Glomerular endothelial cell (primary cell): ENCODE measurements at regions not wholly inside any gene's neighbourhood (a gene's known extent, or its start where the extent isn't known, plus 50 kb on each side); places are given as distances from the start of the nearest gene placed in this dataset.
"Not testable (repeated sequence)": the region's sequence is repeated elsewhere in the genome, so short reads cannot be mapped to it uniquely, and the experiment has no call there.

ENCODE experiments used
- DNase-seq: peaks from one replicate; pipeline ENCODE4 v3.0.0-alpha.2; 2011; ENCODE audit warnings: low read depth, low spot score; ENCODE audit errors: extremely low read depth

DNA sequence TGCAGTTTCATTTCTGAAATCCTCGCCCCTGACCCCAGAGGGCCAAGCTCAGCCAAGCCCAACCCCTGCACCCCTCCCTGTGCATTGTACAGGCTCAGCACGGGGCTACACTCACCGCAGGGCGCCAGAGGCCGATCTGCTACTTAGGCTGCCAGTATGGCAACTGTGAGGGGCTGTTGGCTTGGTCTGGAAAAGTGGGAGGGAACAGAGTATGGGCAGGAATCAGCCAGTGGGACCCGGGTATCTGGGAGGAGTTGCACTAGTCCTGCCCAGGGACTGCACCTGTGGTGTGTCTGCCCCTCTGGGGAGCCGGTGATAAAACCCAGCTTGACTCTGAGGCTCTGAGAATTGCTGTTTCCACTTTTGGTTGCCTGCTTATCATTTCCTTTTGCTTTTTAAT is 167.4 kb upstream of the KIF2A start:
- no peak for DNase-seq

DNA sequence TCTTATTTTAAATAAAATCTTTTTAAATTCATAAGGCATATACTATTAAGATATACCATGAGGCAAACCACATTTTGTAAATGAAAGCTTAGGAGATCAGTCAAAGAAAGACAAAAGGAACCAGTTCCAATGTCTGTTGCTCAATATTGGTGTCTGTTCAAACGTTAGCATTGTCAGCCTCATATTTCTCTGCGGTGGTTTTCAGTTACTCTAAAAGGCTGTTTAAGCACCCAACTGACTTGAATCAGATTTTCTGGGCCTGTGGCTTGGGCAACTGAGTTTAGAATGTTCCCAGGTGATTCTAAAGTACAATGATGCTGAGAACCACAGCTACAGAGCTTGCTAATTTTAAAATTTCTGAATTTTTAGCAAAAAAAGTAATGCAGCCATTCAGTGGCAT is 166.3 kb upstream of the KIF2A start:
- no peak for DNase-seq

DNA sequence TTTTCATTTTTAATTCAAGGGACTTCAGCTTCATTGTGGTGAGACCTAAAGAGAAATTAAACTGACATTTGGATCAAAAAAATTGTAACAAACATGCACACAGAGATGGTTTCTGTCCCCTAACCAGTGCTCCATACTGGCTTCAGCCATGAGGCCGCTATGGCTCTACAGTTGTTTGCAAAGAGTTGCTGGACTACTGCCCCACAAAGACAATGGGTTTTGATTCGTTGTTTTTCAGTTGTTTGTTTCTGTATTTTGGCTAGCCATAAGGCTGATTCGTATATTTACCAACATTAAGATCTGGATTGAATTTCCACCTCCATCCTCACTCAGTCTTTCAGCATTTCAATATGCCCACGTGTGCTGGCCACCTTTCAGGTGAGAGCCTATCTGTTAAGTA is 163.7 kb upstream of the KIF2A start:
- no peak for DNase-seq

DNA sequence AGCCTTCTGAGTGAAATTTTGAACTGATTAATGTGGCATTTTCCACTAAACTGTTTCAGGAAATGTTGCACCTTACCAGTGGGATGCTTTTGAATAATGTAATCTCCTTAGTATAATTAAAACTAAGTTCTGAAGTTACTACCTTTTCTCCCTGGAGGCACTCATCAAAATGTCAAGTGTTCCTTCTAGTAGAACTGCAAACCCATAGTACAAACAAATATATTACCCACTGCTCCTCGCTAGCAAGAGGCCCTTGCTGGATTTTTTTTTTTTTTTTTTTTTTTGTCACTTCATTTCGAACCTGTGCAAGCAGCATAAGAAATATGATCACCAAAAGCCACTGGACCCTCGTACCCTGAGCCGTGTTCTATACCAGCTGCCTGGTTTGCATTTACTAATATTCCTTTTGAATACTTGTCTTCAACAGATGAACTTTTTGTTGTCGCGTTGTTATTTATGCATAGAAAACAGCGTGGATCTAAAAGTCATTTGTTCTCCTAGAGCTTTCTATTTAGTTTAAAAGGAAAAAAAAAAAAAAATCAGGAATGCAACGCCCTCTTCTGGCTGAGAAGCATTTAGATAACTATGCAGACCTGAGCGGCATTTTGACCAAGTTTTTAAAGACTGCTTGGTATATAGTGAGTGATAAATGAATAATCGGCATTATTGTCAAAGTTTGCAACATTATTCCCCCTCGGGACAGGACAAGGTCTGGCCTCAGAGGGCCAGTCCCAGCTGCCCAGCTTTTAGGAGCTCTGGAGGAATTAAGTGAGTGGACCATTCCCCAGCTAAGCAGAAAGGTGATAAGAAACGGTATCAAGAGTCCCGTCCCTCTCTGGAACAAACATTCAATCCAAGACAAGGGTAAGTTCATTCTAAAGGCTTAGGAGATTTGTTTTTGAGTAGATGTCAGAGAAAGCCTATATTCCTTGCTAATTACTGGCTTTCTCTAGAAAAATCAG is 162.5 kb upstream of the KIF2A start:
- DNase-seq, result no peak

DNA sequence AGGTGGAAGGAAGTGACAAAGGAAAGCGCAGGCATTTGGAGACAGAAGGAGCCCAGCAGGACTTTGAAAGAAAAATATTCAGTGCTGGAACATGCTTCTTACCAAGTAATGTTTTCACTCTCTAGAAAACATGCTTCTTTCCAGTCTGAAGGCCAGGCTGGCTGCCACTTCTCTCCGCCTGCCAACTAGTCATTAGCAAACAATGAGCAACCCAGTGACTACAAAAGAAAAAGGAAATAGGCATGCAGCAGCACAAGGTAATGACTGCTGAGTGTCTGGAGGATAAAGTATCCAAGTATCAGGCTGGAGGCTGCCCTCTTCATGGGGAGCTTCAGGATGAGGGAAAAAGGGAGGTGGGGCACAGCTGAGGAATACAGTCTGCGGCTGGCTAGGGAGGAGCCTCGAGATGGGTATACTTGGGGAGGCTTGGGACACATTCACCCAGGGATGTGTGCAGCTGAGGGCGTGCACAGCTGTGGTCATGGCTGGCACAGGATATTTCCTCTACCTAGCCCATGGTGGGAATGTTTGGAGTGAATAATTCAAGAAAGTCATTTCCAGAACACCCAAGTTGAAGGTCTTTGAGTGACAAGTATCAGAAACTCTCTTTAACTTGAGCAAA is 161.5 kb upstream of the KIF2A start:
- no peak for DNase-seq

DNA sequence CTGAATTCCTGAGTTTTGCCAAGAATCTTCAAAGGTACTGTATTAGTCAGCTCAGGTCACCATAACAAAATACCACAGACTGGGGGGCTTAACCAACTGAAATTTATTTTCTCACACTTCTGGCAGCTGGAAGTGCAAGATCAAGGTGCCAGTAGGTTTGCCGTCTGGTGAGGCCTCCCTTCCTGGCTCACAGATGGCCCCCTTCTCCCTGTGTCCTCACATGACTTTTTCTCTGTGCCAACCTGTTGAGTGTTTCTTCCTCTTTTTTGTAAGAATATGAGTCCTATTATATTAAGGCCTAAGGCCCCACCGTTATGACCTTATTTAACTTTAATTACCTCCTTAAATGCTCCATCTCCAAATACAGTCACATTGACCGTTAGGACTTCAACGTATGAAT is 156.1 kb upstream of the KIF2A start:
- no peak for DNase-seq

DNA sequence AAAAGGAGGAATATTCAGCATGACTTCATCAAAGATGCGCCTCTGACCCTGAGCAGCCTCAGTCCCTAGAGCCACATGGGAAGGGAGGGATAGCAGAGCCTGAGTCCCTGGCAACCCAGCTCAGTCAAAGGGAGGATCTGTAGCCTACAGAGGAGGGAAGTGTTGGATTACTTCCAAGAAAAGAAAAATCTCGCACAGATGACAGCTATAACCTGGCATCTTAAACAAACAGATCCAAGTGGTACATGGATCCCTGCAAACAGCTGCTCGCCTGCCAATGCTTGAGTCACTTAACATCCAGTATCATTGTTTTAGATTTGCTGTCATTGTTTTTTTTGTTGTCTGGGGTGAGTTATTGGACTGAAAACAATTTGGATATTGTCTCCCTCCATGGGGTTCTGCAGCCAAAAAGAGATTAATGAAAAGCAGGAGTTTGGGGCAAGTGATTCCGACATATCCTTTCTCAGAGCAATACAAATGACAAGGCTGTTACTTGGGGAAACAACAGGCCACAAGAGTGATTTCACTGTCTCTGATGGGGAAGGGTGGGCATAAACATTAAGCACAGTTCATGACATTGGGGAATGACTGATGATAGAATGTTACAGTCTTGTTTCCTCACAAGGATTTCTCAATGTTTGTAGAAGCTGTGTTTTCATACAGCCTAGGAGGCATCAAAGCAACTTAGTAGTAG is 153.5 kb upstream of the KIF2A start:
- DNase-seq, result no peak

DNA sequence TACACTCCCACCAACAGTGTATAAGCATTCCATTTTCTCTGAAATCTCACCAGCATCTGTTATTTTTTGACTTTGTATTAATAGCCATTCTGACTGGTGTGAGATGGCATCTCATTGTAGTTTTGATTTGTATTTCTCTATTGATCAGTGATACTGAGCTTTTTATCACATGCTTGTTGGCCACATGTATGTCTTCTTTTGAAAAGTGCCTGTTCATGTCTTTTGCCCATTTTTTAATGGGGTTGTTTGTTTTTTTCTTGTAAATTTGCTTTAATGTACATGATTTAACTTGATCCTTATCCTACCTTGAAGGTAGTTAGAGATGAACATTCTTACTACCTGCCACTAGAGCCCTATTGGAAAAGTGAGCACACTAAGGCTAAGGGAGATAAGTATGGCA is 151.2 kb upstream of the KIF2A start:
- DNase-seq, result no peak

DNA sequence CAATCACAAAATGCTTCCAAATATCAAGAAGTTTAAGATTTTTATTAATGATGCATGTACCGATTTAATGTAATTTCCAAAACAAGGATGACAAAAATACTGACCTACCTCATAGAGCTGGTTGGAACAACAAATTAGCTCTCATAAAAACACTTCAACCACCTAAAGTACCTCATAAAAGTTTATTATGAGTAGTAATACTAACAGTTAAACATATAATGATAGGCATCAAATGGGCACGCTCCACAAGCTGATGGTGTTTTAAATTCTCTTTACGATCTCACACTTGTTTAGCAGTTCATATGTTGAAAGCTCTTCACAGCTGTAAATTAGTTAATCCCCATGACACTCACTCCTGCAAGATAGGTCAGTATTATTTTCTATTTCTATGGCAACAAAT is 150.0 kb upstream of the KIF2A start:
- no peak for DNase-seq

DNA sequence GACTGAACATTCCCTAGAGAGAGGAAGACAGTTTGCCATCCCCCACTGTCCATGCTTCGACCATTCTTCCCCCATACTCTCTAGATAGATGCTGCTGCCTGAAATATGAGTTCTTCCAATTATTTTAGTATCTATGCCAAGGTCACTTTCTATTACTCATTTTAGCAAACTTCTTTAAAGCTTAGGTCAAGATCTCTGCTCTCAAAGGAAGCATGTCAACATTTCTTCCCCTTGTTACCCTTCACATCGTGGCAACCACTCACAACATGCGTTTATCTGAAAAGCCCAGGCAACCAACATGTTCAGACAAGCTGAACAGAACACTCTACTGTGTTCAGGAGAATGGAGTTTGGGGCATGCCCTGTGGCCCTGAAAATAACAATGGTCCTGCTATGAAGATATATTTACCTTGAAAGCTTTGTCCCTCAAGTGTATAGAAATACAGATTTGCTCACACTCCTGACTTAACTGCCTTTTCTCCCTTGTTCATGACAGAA is 138.4 kb upstream of the KIF2A start:
- no peak for DNase-seq

DNA sequence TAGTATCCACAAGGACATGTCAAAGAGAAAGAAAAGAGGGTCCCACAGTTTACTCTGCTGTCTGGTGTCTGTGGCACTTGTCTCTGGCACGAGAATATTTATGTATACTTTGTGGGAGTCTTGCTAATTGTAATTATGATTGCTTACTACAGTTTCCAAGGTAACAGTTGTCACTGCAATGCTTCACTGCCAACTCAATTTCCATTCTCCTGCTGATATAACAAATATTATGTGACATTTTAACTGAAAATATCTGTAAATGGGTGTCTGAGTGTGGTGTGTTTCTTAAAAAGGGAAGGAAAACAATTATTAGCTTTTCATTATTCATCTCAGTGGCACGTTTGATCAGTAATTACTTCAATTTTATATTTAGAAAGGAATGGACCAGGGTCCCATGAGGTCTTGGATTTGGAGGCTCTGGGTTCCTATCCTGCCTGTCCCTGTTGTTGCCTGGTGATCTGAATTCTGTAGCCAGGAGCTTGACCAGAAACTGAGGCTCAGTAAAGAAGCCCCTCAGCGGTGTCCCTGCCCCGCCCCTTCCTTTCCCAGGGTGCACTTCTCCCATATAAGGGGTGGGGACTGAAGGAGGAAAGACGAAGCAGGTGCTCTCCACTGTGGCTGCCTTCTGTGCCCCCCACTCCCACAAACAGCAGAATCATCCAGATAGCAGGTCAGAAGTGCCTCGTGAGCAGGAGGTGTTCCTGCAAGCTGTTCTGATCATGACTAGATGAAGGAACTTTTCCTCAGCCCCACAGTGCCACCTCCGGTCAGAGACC is 137.3 kb upstream of the KIF2A start:
- no peak for DNase-seq

DNA sequence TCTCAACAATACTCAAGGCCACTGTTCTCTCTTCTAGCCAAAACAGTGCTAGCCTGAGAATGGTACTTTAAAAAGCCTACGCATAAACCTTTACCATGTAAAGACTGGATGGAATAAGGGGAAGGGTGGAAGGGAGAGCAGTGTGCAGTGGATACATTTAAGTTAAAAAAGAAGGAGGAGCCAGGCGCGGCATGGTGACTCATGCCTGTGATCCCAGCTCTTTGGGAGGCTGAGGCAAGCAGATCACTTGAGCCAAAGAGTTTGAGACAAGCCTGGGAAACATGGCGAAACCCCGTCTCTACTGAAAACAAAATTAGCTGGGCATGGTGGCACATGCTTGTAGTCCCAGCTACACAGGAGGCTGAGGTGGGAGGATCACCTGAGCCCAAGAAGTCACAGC is 127.7 kb upstream of the KIF2A start:
- DNase-seq, result no peak

DNA sequence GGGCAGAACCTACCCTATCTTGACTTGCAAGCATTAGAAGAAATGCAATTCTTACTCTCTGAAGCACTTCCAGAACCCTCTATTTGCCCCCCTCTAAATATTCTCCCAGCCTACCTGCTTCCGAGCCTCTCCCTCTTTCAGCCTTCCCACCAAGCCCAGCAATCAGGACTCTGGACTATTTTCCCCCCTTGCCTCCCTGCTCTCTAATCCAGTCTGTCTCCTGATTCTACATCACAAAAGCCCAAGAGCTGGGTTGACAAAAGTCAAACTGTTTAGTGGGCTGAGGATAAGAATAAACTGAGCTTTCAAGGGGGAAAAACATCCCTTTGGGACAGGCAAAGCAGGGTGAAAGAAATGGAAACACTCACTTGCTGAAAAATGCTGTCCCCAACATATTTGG is 123.2 kb upstream of the KIF2A start:
- DNase-seq, result no peak

DNA sequence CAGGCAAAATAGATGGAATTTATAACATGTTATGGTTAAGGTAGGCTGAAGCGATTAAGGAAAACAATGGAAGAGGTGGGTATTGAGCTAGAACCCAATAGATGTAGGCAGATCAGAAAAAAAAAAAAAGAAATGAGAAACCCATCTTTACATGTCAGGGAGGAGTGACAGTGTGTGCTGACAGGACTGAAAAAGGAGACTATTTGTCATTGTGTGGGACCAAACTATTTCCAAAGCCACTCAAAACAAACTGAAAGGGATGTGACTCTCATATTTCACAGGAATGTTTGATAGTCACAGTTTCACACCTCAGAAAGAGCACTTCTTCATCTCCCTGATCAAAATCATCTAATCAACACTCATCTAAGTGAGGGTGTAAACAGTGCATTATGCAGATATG is 122.3 kb upstream of the KIF2A start:
- DNase-seq, result no peak

DNA sequence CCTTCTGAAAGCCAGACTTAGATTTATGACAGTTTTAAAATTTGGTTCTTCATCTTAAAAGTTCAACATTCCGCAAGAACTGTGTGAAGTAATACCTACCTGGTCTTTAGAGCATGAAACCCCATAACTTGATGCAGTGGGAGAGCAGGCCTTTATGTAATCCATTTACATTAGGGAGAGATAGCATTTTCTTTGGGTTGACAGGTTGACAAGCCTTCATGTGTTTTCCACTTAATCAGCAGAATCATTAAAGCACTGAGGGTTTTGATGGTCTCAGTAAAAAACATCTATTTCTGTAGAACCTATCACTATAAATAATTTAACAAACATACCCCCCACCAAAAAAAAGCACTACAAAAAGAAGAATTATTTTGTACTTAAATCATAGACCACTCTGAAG is 121.6 kb upstream of the KIF2A start:
- no peak for DNase-seq

DNA sequence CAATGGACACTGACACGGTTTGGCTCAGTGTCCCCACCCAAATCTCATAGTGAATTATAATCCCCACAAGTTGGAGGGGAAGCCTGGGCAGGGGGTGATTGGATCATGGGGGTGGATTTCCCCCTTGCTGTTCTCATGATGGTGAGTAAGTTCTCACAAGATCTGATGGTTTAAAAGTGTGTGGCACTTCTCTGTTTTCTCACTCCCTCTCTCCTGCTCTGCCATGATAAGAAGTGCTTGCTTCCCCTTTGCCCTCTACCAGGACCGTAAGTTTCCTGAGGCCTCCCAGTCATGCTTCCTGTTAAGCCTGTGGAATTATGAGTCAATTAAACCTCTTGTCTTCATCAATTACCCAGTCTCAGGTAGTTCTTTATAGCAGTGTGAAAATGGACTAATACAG is 115.8 kb upstream of the KIF2A start:
- DNase-seq, result no peak

DNA sequence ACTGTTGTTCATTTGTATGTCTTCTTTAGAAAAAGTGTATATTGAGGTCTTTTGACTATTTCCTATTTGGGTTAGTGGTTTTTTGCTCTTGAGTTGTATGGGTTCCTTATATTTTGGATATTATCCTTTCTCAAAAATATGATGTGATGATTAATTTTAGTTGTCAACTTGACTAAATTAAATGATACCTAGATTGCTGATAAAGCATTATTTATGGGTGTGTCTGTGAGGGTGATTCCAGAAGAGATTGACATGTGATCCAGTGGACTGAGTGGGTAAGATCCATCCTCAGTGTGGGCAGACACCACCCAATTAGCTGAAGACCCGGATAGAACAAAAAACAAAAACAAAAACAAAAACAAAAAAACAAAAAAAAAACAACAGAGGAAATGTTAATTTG is 115.1 kb upstream of the KIF2A start:
- DNase-seq, result no peak

DNA sequence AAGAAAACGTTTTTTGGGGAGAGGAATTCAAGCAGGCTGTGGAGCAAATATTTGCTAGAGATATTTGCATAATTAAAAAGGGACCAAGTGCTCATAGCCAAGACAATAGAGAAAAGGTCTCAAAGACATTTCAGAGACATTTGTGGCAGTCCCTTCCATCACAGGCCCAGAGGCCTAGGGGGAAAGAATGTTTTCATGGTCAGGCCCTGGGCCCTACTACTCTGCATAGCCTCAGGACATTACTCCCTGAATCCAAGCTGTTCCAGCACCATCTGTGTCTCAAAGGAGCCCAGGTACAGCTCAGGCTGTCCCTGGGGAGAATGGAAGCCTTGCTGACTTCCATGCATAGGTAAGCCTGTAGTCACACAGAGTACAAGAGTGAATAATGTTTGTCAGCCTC is 113.0 kb upstream of the KIF2A start:
- DNase-seq, result no peak

DNA sequence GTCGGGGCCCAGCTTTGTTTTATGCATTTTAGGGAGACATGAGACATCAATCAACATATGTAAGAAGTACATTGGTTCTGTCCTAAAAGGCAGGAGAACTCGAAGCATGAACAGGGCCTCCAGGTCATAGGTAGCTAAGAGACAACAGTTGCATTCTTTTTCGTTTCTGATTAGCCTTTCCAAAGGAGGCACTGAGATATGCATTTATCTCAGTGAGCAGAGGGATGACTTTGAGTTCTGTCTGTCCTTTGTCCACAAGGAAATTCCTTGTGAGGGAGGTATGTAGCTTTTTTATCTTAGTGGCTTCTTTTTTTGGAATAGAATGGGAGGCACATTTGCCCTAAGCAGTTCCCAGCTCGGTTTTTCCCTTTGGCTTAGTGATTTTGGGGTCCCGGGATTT is 109.5 kb upstream of the KIF2A start:
- DNase-seq, result not testable (repeated sequence)

DNA sequence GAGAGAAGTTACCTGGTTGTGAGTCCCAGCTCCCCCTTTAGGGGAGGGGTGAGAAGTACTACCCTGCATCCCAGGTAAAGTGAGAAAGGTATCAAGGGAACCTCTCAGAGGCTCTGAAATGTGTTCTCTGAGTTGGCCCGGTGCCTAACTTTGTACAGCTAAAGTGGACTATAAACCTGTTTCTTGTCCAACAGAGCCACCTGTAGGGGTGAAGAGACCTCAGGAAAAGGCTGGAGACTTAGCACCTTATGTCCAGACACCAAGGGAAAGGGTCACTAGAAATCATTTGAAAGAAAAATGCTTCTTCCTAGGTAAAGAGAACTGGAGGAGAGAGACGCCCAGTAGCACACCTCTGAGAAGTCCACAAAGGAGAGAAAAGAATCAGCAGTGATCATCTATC is 108.3 kb upstream of the KIF2A start:
- DNase-seq, result no peak

DNA sequence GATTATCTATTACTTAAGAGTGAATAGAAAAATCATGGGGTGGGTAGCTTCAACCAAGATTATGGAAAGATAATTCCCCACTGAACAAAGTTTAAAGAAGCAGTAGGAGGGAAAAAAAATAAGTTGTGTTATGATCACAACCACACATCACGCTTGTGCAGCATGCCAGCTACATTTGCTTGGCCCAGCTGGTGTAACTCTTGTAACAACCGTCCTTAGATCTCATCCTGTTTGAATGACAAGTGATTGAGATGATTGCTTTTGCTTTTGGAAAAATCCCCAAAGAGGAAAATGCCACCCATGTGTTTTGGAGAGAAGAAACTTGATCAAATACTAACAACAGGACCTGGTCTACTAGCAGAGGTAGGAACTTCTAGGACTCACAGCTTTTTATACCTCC is 107.6 kb upstream of the KIF2A start:
- no peak for DNase-seq
